Activated CD4-positive, alpha-beta T cell treated with anti-CD3 and anti-CD28 coated beads, Interleukin-2, amount 50 U/mL, for 4 hours (primary cell): ENCODE measurements at regions not wholly inside any gene's neighbourhood (a gene's known extent, or its start where the extent isn't known, plus 50 kb on each side); places are given as distances from the start of the nearest gene placed in this dataset.

Experiments
- DNase-seq, 2 experiments: peaks; one replicate each; pipeline ENCODE4 v3.0.0-alpha.2; 2020

DNA sequence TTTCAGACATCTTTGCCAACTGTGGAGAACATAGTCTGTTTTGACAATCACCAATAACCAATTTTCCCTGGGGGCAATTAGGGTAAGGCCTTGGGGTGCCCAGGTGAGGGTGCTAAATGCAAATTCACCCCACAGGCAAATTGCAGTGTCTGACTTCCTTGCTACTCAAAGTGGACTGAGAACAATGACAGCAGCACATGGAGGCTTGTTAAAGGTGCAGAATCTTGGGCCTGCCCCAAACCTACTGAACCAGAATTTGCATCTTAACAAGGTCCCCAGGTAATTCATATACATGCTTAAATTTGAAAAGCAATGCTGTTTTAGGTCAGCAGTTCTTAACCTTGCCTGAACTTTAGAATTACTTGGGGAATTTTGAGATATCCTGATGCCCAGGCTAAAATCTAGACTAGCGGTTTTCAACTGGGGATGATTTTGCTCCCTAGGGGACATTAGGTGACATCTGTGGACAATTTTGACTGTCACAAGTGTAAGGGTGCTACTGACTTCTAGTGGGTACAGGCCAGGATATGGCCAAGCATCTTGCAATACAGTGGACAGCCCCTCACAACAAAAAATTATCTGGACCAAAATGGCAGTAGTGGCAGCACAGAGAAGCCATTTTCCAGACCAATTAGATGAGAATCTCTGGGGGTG, 80.2 kb upstream of the GCFC2 start:
- no peak for DNase-seq

GRCh38 chr2:75790121-75790813, 79.6 kb upstream of the GCFC2 start:
- DNase-seq: no peak

- no peak for DNase-seq
Observed at GRCh38 chr2:75788902-75789301, 78.2 kb upstream of the GCFC2 start.

DNA sequence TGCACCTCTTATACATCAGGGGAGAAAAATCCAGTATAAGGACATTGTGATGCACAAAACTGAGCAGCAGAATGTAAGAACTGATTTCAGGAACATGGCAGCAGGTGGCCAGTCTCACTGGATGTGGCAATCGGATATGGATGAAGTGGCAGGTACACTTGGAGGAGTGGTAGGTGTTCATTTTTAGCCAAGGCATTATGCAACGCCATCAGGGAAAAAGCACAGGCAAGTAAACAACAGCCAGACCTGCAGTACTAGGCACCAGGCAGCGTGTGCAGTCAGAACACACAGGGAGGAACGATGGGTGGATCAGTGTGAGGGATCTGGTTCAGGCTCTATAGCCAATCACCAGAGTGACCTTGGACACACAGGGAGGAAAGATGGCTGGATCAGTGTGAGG, 77.4 kb upstream of the GCFC2 start:
- DNase-seq: no peak

GRCh38 chr2:75787532-75788132, 76.9 kb upstream of the GCFC2 start:
- no peak for DNase-seq

DNA sequence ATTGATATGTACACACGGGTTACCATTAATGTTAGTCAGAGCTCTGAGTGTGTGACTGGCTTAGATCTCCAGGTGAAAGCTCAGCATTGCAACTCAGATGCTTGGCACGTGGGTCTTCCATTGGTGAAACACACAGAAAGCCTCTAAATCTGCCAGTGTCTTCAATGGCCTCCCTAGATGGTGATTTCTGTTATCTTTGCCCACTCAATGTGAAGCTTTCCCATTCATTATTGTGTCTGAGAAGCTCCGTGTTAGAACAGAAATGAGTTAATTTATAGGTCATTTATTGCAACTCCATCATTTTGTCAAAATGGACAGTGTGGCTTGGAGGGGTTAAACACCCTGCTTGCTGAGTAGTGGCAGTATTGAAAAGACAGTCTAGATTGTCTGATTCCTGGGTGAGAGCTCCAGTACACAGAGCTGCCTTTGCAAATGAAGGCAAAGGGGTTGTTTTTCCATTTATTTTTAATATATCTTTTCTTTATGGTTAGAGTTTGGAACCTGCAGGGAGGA, 64.7 kb upstream of the GCFC2 start:
- no peak for DNase-seq

- no peak for DNase-seq
Observed at GRCh38 chr2:75772908-75773630, 62.4 kb upstream of the GCFC2 start.

- no peak for DNase-seq
Observed at GRCh38 chr2:75765798-75766197, 55.1 kb upstream of the GCFC2 start.

DNA sequence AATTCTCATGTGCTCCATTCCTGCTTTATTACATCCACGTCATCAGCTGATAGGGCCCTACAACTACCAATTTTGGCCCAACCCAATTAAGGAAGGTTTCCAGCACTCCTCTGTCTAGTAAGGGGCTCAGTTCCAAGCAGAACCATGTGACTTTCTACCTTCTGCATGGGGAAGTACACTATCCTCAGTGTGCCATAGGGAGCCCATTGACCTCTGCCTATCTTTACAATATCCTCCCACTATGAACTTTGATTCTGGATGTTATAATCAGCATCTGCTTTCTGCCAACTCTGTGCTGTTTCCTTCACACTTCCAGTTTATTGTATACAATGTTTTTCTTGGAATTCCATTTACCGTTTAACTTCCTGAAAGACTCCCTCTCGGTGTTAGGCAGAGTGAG, 53.9 kb upstream of the GCFC2 start:
- no peak for DNase-seq
